Lung microvascular endothelial cell (primary cell): ENCODE measurements at regions not wholly inside any gene's neighbourhood (a gene's known extent, or its start where the extent isn't known, plus 50 kb on each side); places are given as distances from the start of the nearest gene placed in this dataset.

Source experiments
- DNase-seq, 2 donors: peaks; one replicate each; pipeline versions ENCODE4 v3.0.0 to v3.0.0-alpha.2; 2010; ENCODE audit warnings: low read depth in 2 of 2

- no peak for DNase-seq
These were observed 78.4 kb upstream of the NKD1 start for GRCh38 chr16:50469744-50470321.

- no peak for DNase-seq
These were observed 79.0 kb upstream of the NKD1 start for GRCh38 chr16:50469121-50469743.

GRCh38 chr16:50468749-50469078 lies 79.5 kb upstream of the NKD1 start:
- no peak for DNase-seq

GRCh38 chr16:50467943-50468748 lies 80.0 kb upstream of the NKD1 start:
- DNase-seq = no peak

GRCh38 chr16:50467559-50467942 lies 80.6 kb upstream of the NKD1 start:
- DNase-seq = no peak

- DNase-seq = no peak
These were observed 82.0 kb upstream of the NKD1 start for GRCh38 chr16:50466170-50466569.

GRCh38 chr16:50464325-50465290 lies 83.6 kb upstream of the NKD1 start:
- no peak for DNase-seq

- no peak for DNase-seq
These were observed 84.4 kb upstream of the NKD1 start for GRCh38 chr16:50463581-50464324.

GRCh38 chr16:50462793-50463507 lies 85.2 kb upstream of the NKD1 start:
- no peak for DNase-seq

GRCh38 chr16:50461400-50461760 lies 86.8 kb upstream of the NKD1 start:
- no peak for DNase-seq

- DNase-seq = no peak
These were observed 87.4 kb upstream of the NKD1 start for GRCh38 chr16:50460538-50461399.

- DNase-seq = no peak
These were observed 88.6 kb upstream of the NKD1 start for GRCh38 chr16:50459496-50460080.

- no peak for DNase-seq
These were observed 89.3 kb upstream of the NKD1 start for GRCh38 chr16:50458667-50459495.

GRCh38 chr16:50457979-50458491 lies 89.2 kb upstream of the BRD7 start:
- DNase-seq = no peak

- DNase-seq = no peak
These were observed 88.6 kb upstream of the BRD7 start for GRCh38 chr16:50457423-50457822.

- no peak for DNase-seq
These were observed 86.6 kb upstream of the BRD7 start for GRCh38 chr16:50455288-50455845.

GRCh38 chr16:50453446-50453845 lies 84.7 kb upstream of the BRD7 start:
- DNase-seq = no peak
